Glutamatergic neuron (in vitro differentiated cells): ENCODE measurements at regions not wholly inside any gene's neighbourhood (a gene's known extent, or its start where the extent isn't known, plus 50 kb on each side); places are given as distances from the start of the nearest gene placed in this dataset.

Experiments
- DNase-seq: peaks from one replicate; pipeline ENCODE4 v3.0.0; 2022
- H3K27ac Mint-ChIP-seq: one replicate; pipeline ENCODE4 v1.8.0; 2020; ENCODE audit warnings: mild to moderate bottlenecking, mixed read lengths, inconsistent platforms; ENCODE audit not compliant: unreplicated experiment
- H3K27me3 Mint-ChIP-seq: one replicate; pipeline ENCODE4 v1.8.0; 2020; ENCODE audit warnings: mild to moderate bottlenecking, moderate library complexity, mixed read lengths, inconsistent platforms; ENCODE audit not compliant: unreplicated experiment
- H3K36me3 Mint-ChIP-seq: one replicate; pipeline ENCODE4 v1.8.0; 2020; ENCODE audit warnings: mild to moderate bottlenecking, mixed read lengths, inconsistent platforms; ENCODE audit not compliant: unreplicated experiment
- H3K4me1 Mint-ChIP-seq: one replicate; pipeline ENCODE4 v1.8.0; 2020; ENCODE audit warnings: mild to moderate bottlenecking, low read depth, mixed read lengths, inconsistent platforms; ENCODE audit not compliant: unreplicated experiment
- H3K4me3 Mint-ChIP-seq: one replicate; pipeline ENCODE4 v1.8.0; 2020; ENCODE audit warnings: mild to moderate bottlenecking, mixed read lengths, inconsistent platforms; ENCODE audit not compliant: unreplicated experiment
- H3K9me3 Mint-ChIP-seq: one replicate; pipeline ENCODE4 v1.8.0; 2020; ENCODE audit warnings: mild to moderate bottlenecking, moderate library complexity, mixed read lengths, inconsistent platforms; ENCODE audit not compliant: unreplicated experiment
- CTCF ChIP-seq: fragments of 200-600 bp; sonication (generic); IDR thresholded peaks from one replicate; pipeline ENCODE4 v1.5.0; 2021; ENCODE audit not compliant: partially characterized antibody, unreplicated experiment

- H3K4me3 Mint-ChIP-seq, result no peak overlapping the region
- no peaks in the 10 kb centered on the region for H3K9me3 Mint-ChIP-seq
- no peaks in the 10 kb centered on the region for H3K4me1 Mint-ChIP-seq
- peaks cover 5% of the 10 kb centered on the region for H3K36me3 Mint-ChIP-seq
- H3K27ac Mint-ChIP-seq, result no peak overlapping the region
- peaks cover 2% of the 10 kb centered on the region for H3K27me3 Mint-ChIP-seq
- DNase-seq, result no peak
- no peak for TF ChIP-seq CTCF
These were observed 468.0 kb upstream of the PKDCC start for GRCh38 chr2:41579806-41580205.

GRCh38 chr2:41580806-41581205 is 467.0 kb upstream of the PKDCC start:
- Mint-ChIP-seq H3K27me3 (peaks cover 2% of the 10 kb centered on the region), H3K36me3 (peaks cover 5% of the 10 kb centered on the region), H3K9me3 (no peaks in the 10 kb centered on the region), H3K4me1 (no peaks in the 10 kb centered on the region), H3K27ac (no peak overlapping the region), H3K4me3 (no peak overlapping the region)
- TF ChIP-seq CTCF, result no peak
- DNase-seq, result no peak

GRCh38 chr2:41595240-41595639 is 452.6 kb upstream of the PKDCC start:
- DNase-seq, result no peak
- Mint-ChIP-seq H3K27me3 (peaks cover 2% of the 10 kb centered on the region), H3K9me3 (no peaks in the 10 kb centered on the region)

GRCh38 chr2:41597680-41598079 is 450.1 kb upstream of the PKDCC start:
- no peaks in the 10 kb centered on the region for H3K4me1 Mint-ChIP-seq
- DNase-seq, result no peak
- no peak overlapping the region for H3K27ac Mint-ChIP-seq
- H3K27me3 Mint-ChIP-seq, result no peaks in the 10 kb centered on the region
- H3K9me3 Mint-ChIP-seq, result no peaks in the 10 kb centered on the region
- H3K36me3 Mint-ChIP-seq, result no peaks in the 10 kb centered on the region
- TF ChIP-seq CTCF, result no peak
- H3K4me3 Mint-ChIP-seq, result no peak overlapping the region

More at GRCh38 chr2:41595240-41595639, 452.6 kb upstream of the PKDCC start:
- H3K4me3 Mint-ChIP-seq, result no peak overlapping the region
- no peak overlapping the region for H3K27ac Mint-ChIP-seq
- H3K36me3 Mint-ChIP-seq, result no peaks in the 10 kb centered on the region
- peaks cover 2% of the 10 kb centered on the region for H3K4me1 Mint-ChIP-seq
- no peak for TF ChIP-seq CTCF

- Mint-ChIP-seq H3K27me3 (no peaks in the 10 kb centered on the region), H3K4me3 (no peak overlapping the region), H3K9me3 (no peaks in the 10 kb centered on the region), H3K36me3 (no peaks in the 10 kb centered on the region), H3K27ac (no peak overlapping the region), H3K4me1 (no peaks in the 10 kb centered on the region)
- no peak for DNase-seq
- no peak for TF ChIP-seq CTCF
These were observed 449.5 kb upstream of the PKDCC start for GRCh38 chr2:41598161-41598894.
